ENCODE measurements at regions not wholly inside any gene's neighbourhood (a gene's known extent, or its start where the extent isn't known, plus 50 kb on each side); places are given as distances from the start of the nearest gene placed in this dataset.

DNA sequence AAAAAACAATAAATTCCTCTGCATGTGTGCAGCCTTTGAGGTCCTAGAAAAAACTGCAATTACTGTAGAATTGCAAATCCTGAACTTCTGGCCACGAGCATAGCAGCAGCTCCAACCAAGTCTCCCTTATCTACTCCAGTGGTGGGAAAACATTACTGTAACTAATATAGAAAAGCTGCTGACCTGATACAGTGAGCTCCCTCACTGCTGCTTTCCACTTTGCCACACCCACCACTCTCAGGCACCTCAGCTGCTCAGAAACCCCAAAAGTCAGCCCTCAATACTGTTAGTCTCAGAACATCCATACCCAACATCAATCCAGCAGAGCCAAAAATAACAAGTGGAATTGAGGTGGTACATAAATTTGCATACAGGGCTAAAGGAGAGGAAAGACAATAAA lies 192.5 kb downstream of the POU4F1 start:
- Histone ChIP-seq H2AFZ (no peak overlapping the region), H3K79me2 (no peaks in the 10 kb centered on the region), H4K20me1 (ENCODE audit: insufficient read depth, poor library complexity, severe bottlenecking) (no peaks in the 10 kb centered on the region), H3K9me3 (ENCODE audit: low read depth) (no peaks in the 10 kb centered on the region), H3K4me3 (no peak overlapping the region), H3K9me2 (replicated peaks; ENCODE audit: insufficient read depth) (no peaks in the 10 kb centered on the region), H3K36me3 (replicated peaks; ENCODE audit: insufficient read depth, low read depth) (no peaks in the 10 kb centered on the region), H3K27ac (no peak overlapping the region), H3K27me3 (no peaks in the 10 kb centered on the region), H3K4me2 (no peak overlapping the region), H3K4me1 (ENCODE audit: insufficient read depth) (no peaks in the 10 kb centered on the region)
- WGBS (ENCODE audit: low lambda C conversion rate, missing lambda C conversion rate) = 61% methylated on average over 1 of the region's 1 CpG
- no peak for DNase-seq (ENCODE audit: low spot score)
- TF ChIP-seq, protein P1, sequence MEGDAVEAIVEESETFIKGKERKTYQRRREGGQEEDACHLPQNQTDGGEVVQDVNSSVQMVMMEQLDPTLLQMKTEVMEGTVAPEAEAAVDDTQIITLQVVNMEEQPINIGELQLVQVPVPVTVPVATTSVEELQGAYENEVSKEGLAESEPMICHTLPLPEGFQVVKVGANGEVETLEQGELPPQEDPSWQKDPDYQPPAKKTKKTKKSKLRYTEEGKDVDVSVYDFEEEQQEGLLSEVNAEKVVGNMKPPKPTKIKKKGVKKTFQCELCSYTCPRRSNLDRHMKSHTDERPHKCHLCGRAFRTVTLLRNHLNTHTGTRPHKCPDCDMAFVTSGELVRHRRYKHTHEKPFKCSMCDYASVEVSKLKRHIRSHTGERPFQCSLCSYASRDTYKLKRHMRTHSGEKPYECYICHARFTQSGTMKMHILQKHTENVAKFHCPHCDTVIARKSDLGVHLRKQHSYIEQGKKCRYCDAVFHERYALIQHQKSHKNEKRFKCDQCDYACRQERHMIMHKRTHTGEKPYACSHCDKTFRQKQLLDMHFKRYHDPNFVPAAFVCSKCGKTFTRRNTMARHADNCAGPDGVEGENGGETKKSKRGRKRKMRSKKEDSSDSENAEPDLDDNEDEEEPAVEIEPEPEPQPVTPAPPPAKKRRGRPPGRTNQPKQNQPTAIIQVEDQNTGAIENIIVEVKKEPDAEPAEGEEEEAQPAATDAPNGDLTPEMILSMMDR (IDR thresholded peaks at IDR 0.05; ENCODE audit: poor library complexity) = no peak
- TF ChIP-seq EZH2 (IDR thresholded peaks at IDR 0.05; ENCODE audit: borderline replicate concordance) = no peak
- no peak for TF ChIP-seq EZH2phosphoT487 (IDR thresholded peaks at IDR 0.05; ENCODE audit: low read depth, severe bottlenecking, unreplicated experiment)

DNA sequence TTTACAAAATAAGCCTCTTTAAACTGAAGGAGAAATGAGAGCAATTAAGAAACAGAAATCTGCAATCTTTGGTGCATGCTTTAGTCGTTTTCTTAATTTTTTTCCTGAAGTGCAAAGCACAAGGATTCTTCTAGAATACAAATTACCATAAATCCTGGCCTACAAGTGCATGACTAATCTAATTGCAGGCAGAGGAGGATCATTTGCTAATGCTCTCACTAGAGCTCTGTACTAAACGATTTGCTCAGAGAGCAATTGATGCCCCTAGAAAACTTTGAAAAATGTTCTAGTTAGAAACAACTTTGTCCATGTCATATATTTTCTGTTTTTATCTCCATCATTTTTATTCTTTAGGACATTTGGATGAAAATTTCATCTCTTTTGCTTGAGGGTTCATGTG lies 193.2 kb downstream of the POU4F1 start:
- Histone ChIP-seq H3K9me2 (replicated peaks; ENCODE audit: insufficient read depth) (no peaks in the 10 kb centered on the region), H4K20me1 (ENCODE audit: insufficient read depth, poor library complexity, severe bottlenecking) (no peaks in the 10 kb centered on the region), H3K36me3 (replicated peaks; ENCODE audit: insufficient read depth, low read depth) (no peaks in the 10 kb centered on the region), H3K27ac (no peak overlapping the region), H2AFZ (no peak overlapping the region), H3K4me3 (no peak overlapping the region), H3K4me2 (no peak overlapping the region), H3K4me1 (ENCODE audit: insufficient read depth) (no peaks in the 10 kb centered on the region), H3K27me3 (no peaks in the 10 kb centered on the region), H3K9me3 (ENCODE audit: low read depth) (no peaks in the 10 kb centered on the region), H3K79me2 (no peaks in the 10 kb centered on the region)
- TF ChIP-seq EZH2phosphoT487 (IDR thresholded peaks at IDR 0.05; ENCODE audit: low read depth, severe bottlenecking, unreplicated experiment) = no peak
- TF ChIP-seq EZH2 (IDR thresholded peaks at IDR 0.05; ENCODE audit: borderline replicate concordance) = no peak
- TF ChIP-seq, protein P1 (IDR thresholded peaks at IDR 0.05; ENCODE audit: poor library complexity) = no peak
- 49% methylated on average over 2 of the region's 2 CpGs for WGBS (ENCODE audit: low lambda C conversion rate, missing lambda C conversion rate)
- DNase-seq (ENCODE audit: low spot score) = no peak

DNA sequence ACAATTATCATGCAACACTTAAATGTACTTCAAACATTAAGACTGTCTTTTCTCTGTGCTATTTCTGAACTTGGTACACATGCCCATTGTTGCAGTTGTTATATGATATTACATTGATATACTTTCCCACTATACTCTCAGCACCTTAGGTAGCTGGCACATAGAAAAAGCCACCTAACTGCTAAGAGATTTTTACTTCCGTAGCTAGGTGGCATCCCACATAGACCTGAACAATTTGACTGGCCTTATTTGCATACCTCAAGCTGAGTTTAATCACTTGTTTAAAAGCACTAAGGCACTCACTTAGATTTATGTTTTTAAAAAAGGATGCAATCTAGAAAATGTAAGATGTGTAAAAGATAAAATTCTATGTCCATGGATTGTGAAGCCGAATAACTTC lies 194.2 kb downstream of the POU4F1 start:
- H3K9me3 ChIP-seq (ENCODE audit: low read depth) = no peaks in the 10 kb centered on the region
- H3K36me3 ChIP-seq (replicated peaks; ENCODE audit: insufficient read depth, low read depth) = no peaks in the 10 kb centered on the region
- no peak overlapping the region for H3K4me3 ChIP-seq
- H3K4me1 ChIP-seq (ENCODE audit: insufficient read depth) = no peaks in the 10 kb centered on the region
- no peaks in the 10 kb centered on the region for H4K20me1 ChIP-seq (ENCODE audit: insufficient read depth, poor library complexity, severe bottlenecking)
- no peak overlapping the region for H3K27ac ChIP-seq
- no peak for DNase-seq (ENCODE audit: low spot score)
- WGBS (ENCODE audit: low lambda C conversion rate, missing lambda C conversion rate) = 70% methylated on average over 2 of the region's 2 CpGs
- no peak overlapping the region for H2AFZ ChIP-seq
- TF ChIP-seq EZH2 (IDR thresholded peaks at IDR 0.05; ENCODE audit: borderline replicate concordance) (no peak), EZH2phosphoT487 (IDR thresholded peaks at IDR 0.05; ENCODE audit: low read depth, severe bottlenecking, unreplicated experiment) (no peak)
- TF ChIP-seq, protein P1 (IDR thresholded peaks at IDR 0.05; ENCODE audit: poor library complexity) = no peak
- no peaks in the 10 kb centered on the region for H3K79me2 ChIP-seq
- H3K27me3 ChIP-seq = no peaks in the 10 kb centered on the region
- no peaks in the 10 kb centered on the region for H3K9me2 ChIP-seq (replicated peaks; ENCODE audit: insufficient read depth)
- no peak overlapping the region for H3K4me2 ChIP-seq

DNA sequence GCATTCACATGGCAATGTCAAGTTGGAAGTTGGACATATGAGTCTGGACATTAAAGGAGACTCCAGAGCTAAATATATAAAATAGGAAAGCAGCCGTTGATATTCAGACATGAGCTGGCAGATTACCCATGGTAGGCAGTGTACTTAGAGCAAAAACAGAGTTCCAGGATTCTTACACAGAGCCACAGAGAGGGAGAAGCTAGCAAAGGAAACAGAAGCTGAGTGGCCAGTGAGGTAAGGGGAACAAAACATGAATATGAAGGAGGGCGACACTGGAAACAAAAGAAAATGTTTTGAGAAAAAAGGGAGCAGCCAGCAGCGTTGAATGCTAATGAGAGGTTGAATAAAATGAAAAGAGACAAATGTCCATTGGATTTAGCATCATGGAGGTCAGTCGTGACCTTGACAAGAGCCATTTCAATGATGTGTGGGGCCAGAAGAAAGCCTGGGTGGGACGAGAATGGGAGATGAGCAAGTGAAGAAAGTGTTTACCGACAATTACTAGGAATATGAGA lies 198.4 kb downstream of the POU4F1 start:
- H2AFZ ChIP-seq = no peak overlapping the region
- no peak overlapping the region for H3K4me3 ChIP-seq
- DNase-seq (ENCODE audit: low spot score) = no peak
- H3K9me2 ChIP-seq (replicated peaks; ENCODE audit: insufficient read depth) = no peaks in the 10 kb centered on the region
- TF ChIP-seq EZH2 (IDR thresholded peaks at IDR 0.05; ENCODE audit: borderline replicate concordance) (no peak), EZH2phosphoT487 (IDR thresholded peaks at IDR 0.05; ENCODE audit: low read depth, severe bottlenecking, unreplicated experiment) (no peak)
- TF ChIP-seq, protein P1 (IDR thresholded peaks at IDR 0.05; ENCODE audit: poor library complexity) = no peak
- no peak overlapping the region for H3K4me2 ChIP-seq
- no peaks in the 10 kb centered on the region for H3K36me3 ChIP-seq (replicated peaks; ENCODE audit: insufficient read depth, low read depth)
- no peaks in the 10 kb centered on the region for H3K27me3 ChIP-seq
- no peaks in the 10 kb centered on the region for H4K20me1 ChIP-seq (ENCODE audit: insufficient read depth, poor library complexity, severe bottlenecking)
- no peaks in the 10 kb centered on the region for H3K4me1 ChIP-seq (ENCODE audit: insufficient read depth)
- no peaks in the 10 kb centered on the region for H3K79me2 ChIP-seq
- H3K27ac ChIP-seq = no peak overlapping the region
- no peaks in the 10 kb centered on the region for H3K9me3 ChIP-seq (ENCODE audit: low read depth)
- 85% methylated on average over 6 of the region's 6 CpGs for WGBS (ENCODE audit: low lambda C conversion rate, missing lambda C conversion rate)

All from hepatocyte (in vitro differentiated cells).